ENCODE measurements at regions not wholly inside any gene's neighbourhood (a gene's known extent, or its start where the extent isn't known, plus 50 kb on each side); places are given as distances from the start of the nearest gene placed in this dataset.
"Not testable (repeated sequence)": the region's sequence is repeated elsewhere in the genome, so short reads cannot be mapped to it uniquely, and the experiment has no call there.

DNA sequence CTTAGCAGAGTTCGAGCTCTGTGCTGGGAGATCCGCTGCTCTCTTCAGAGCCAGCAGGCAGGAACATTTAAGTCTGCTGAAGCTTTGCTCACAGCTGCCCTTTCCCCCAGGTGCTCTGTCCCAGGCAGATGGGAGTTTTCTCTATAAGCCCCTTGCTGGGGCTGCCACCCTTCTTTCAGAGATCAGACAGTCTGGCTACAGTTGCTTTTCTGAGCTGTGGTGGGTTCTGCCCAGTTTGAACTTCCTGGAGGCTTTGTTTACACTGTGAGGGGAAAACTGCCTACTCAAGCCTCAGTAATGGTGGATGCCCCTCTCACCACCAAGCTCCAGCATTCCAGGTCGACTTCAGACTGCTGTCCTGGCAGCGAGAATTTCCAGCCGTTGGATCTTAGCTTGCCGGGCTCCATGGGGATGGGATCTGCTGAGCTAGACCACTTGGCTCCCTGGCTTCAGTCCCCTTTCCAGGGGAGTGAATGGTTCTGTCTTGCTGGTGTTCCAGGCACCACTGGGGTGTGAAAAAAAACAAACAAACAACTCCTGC is 222.7 kb downstream of the UTRN start:
- not testable (repeated sequence) for TF ChIP-seq EP300 (IDR thresholded peaks at IDR 0.05; ENCODE audit: borderline replicate concordance in 1 of 2, low read depth in 2 of 2, low read length in 2 of 2); CTCF (IDR thresholded peaks at IDR 0.05; ENCODE audit: control extremely low read depth in 1 of 3, insufficient read depth in 1 of 3, low read depth in 1 of 3, low read length in 3 of 3); EZH2 (IDR thresholded peaks at IDR 0.05; ENCODE audit: low read depth, low read length, severe bottlenecking); KDM1A (IDR thresholded peaks at IDR 0.05; ENCODE audit: borderline replicate concordance, low read length); CHD2 (IDR thresholded peaks at IDR 0.05; ENCODE audit: low read length); SIRT6 (IDR thresholded peaks at IDR 0.05; ENCODE audit: low read length); MAX (IDR thresholded peaks at IDR 0.05); POLR2A (IDR thresholded peaks at IDR 0.05; ENCODE audit: control extremely low read depth in 1 of 2, low read depth in 2 of 2, low read length in 2 of 2); CEBPB (IDR thresholded peaks at IDR 0.05; ENCODE audit: low read depth, low read length); GTF2F1 (IDR thresholded peaks at IDR 0.05; ENCODE audit: borderline replicate concordance, low read depth, low read length); BACH1 (IDR thresholded peaks at IDR 0.05; ENCODE audit: low read length)
- TF ChIP-seq, protein P1, sequence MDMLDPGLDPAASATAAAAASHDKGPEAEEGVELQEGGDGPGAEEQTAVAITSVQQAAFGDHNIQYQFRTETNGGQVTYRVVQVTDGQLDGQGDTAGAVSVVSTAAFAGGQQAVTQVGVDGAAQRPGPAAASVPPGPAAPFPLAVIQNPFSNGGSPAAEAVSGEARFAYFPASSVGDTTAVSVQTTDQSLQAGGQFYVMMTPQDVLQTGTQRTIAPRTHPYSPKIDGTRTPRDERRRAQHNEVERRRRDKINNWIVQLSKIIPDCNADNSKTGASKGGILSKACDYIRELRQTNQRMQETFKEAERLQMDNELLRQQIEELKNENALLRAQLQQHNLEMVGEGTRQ (IDR thresholded peaks at IDR 0.05; ENCODE audit: low read length): not testable (repeated sequence)

All from H1 (cell line).